ENCODE measurements at regions not wholly inside any gene's neighbourhood (a gene's known extent, or its start where the extent isn't known, plus 50 kb on each side); places are given as distances from the start of the nearest gene placed in this dataset.

DNA sequence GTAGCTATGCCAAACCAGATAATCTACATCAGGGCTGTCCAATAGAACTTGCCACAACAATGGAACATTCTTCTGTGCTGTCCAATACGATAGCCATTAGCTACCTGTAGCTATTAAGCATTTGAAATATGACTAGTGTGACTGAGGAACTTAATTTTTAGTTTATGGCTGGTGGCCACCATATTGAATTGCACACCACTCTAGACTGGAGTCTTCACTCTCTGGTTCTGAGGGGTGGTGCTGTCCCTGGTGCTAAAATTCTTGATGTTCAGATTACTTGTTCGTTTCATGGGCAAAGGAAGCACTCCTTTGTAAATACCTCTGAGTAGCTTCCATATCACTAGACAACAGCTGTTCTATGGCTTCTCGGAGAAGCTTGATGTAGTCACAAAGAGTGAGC, 296.6 kb downstream of the NPIPA8 start:
- no peak for TF ChIP-seq POLR2A (IDR thresholded peaks at IDR 0.05)
- TF ChIP-seq, protein P1, sequence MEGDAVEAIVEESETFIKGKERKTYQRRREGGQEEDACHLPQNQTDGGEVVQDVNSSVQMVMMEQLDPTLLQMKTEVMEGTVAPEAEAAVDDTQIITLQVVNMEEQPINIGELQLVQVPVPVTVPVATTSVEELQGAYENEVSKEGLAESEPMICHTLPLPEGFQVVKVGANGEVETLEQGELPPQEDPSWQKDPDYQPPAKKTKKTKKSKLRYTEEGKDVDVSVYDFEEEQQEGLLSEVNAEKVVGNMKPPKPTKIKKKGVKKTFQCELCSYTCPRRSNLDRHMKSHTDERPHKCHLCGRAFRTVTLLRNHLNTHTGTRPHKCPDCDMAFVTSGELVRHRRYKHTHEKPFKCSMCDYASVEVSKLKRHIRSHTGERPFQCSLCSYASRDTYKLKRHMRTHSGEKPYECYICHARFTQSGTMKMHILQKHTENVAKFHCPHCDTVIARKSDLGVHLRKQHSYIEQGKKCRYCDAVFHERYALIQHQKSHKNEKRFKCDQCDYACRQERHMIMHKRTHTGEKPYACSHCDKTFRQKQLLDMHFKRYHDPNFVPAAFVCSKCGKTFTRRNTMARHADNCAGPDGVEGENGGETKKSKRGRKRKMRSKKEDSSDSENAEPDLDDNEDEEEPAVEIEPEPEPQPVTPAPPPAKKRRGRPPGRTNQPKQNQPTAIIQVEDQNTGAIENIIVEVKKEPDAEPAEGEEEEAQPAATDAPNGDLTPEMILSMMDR (IDR thresholded peaks at IDR 0.05), result no peak
- Histone ChIP-seq H3K4me1 (no peaks in the 10 kb centered on the region), H3K9me3 (no peaks in the 10 kb centered on the region), H3K27ac (no peak overlapping the region), H3K4me3 (no peak overlapping the region), H3K27me3 (no peaks in the 10 kb centered on the region), H3K36me3 (no peaks in the 10 kb centered on the region)
- intact Hi-C loops (cut with DNase I; ENCODE audit: low total_unique reads), result no loop called here
- no peak for DNase-seq

DNA sequence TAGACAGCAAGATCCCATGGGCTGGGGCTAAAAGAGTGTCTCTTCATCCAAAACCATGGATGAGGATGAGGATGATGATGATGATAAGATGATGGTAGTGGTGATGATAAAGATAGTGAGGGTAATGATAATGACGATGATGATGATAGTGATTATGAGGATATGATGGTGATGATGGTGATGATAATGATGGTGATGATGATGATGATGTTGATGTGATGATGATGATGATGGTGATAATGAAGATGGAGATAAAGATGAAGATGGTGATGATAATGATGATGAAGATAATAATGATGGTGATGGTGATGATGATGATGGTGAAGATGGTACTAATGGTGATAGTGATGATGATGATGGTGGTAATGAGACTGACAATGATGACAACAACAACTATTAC, 299.5 kb downstream of the NPIPA8 start:
- no peak overlapping the region for H3K4me3 ChIP-seq
- H3K27ac ChIP-seq, result no peak overlapping the region
- H3K27me3 ChIP-seq, result no peaks in the 10 kb centered on the region
- no peaks in the 10 kb centered on the region for H3K4me1 ChIP-seq
- no peak for DNase-seq
- H3K9me3 ChIP-seq, result no peaks in the 10 kb centered on the region
- no peaks in the 10 kb centered on the region for H3K36me3 ChIP-seq
- TF ChIP-seq, protein P1 (IDR thresholded peaks at IDR 0.05), result no peak
- no peak for TF ChIP-seq POLR2A (IDR thresholded peaks at IDR 0.05)
- intact Hi-C loops (cut with DNase I; ENCODE audit: low total_unique reads), result no loop called here

DNA sequence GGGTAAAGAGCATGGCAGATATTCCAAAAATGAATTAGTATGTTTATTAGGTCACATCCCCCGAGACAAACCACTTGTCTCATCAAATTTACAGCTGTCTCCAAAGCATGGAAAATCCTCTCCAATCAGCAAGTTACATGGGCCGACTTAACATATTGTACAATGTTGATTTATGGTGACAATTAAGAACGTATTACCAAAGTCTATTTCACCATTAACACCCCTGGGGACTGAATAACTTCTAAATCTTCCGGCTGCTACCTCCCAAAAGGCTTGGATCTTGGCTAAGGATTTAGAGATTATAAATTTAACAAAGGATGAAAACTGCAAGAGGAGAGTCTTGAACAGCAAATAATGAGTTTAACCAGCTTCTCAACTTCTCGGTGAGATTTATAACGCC, 311.9 kb downstream of the NPIPA8 start:
- DNase-seq, result no peak
- intact Hi-C loops (cut with DNase I; ENCODE audit: low total_unique reads), result no loop called here

DNA sequence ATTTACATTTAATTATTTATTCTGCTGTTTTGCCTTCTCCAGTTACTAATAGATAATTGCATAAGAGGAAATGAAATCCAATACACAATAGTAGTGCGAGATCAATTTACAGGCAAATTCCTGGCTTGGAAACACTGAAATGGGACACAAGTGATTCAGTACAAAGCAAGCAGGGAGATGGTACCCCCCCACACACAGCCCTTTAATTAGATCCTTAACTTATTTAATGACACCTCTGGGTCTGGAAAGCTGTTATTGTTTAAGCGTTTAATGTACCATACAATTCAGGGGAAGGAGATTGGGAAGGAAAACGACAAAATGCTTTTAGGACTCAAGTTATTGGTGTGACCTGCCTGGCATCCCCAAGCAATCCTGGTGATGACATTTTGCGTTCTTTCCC, 318.2 kb downstream of the NPIPA8 start:
- no peak for DNase-seq

More for the DNA sequence above, 311.9 kb downstream of the NPIPA8 start:
- Histone ChIP-seq H3K4me3 (no peak overlapping the region), H3K36me3 (no peaks in the 10 kb centered on the region), H3K27me3 (no peaks in the 10 kb centered on the region), H3K9me3 (no peaks in the 10 kb centered on the region), H3K27ac (no peak overlapping the region), H3K4me1 (no peaks in the 10 kb centered on the region)
- no peak for TF ChIP-seq POLR2A (IDR thresholded peaks at IDR 0.05)
- TF ChIP-seq, protein P1 (IDR thresholded peaks at IDR 0.05), result no peak

DNA sequence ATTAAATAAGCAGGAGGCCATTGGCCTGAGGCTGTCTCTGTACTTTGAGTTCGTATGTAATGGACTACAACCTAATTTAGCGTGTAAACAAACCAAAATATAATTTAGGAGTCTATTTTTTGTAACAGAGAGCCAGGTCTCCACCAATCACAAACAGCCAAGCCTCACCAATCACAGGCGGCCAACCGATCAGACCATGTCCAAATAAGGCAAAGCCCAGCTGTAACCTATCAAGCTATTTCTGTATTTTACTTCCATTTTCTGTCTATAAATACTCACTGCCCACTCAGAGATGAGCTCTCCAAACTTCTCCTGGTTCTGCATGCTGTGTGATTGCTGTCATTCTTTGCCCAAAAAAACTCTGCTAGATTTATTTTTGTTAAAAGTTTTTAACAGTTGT, 322.7 kb downstream of the NPIPA8 start:
- Histone ChIP-seq H3K27me3 (no peaks in the 10 kb centered on the region), H3K27ac (no peak overlapping the region), H3K4me3 (no peak overlapping the region), H3K36me3 (no peaks in the 10 kb centered on the region), H3K9me3 (no peaks in the 10 kb centered on the region), H3K4me1 (no peaks in the 10 kb centered on the region)
- intact Hi-C loops (cut with DNase I; ENCODE audit: low total_unique reads), result no loop called here
- TF ChIP-seq POLR2A (IDR thresholded peaks at IDR 0.05), result no peak
- no peak for DNase-seq

More for the DNA sequence above, 318.2 kb downstream of the NPIPA8 start:
- no peaks in the 10 kb centered on the region for H3K27me3 ChIP-seq
- TF ChIP-seq, protein P1 (IDR thresholded peaks at IDR 0.05), result no peak
- TF ChIP-seq POLR2A (IDR thresholded peaks at IDR 0.05), result no peak
- H3K36me3 ChIP-seq, result no peaks in the 10 kb centered on the region
- H3K4me1 ChIP-seq, result no peaks in the 10 kb centered on the region
- no peaks in the 10 kb centered on the region for H3K9me3 ChIP-seq
- H3K27ac ChIP-seq, result no peak overlapping the region
- intact Hi-C loops (cut with DNase I; ENCODE audit: low total_unique reads), result no loop called here
- no peak overlapping the region for H3K4me3 ChIP-seq

DNA sequence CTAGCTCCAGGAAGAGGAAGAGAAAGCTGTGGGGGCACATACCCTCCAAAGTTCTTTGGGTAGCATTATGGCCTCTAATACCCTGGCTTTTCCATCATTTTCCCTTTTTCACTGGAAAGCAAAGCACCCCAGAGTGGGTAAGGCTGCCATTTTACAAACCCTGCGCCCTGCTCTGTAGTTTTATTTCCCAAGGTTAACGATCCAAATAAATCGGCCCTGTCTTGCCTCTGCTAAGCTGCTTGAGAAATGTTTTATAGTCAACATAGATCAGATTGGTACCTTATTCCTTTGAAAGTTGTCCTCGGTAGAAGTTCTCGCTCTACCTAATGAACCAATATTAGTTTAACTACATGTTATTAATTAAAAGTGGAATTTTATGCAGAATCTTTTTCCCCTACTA, 328.2 kb downstream of the NPIPA8 start:
- intact Hi-C loops (cut with DNase I; ENCODE audit: low total_unique reads), result no loop called here
- Histone ChIP-seq H3K27me3 (no peaks in the 10 kb centered on the region), H3K9me3 (no peaks in the 10 kb centered on the region), H3K4me3 (no peak overlapping the region), H3K27ac (no peak overlapping the region), H3K36me3 (no peaks in the 10 kb centered on the region), H3K4me1 (no peaks in the 10 kb centered on the region)
- TF ChIP-seq, protein P1 (IDR thresholded peaks at IDR 0.05), result no peak
- no peak for TF ChIP-seq POLR2A (IDR thresholded peaks at IDR 0.05)
- no peak for DNase-seq
